NCI-H187 treated with DMSO at 0.1 percent for 48 hours (cell line): ENCODE measurements at regions not wholly inside any gene's neighbourhood (a gene's known extent, or its start where the extent isn't known, plus 50 kb on each side); places are given as distances from the start of the nearest gene placed in this dataset.
"Not testable (repeated sequence)": the region's sequence is repeated elsewhere in the genome, so short reads cannot be mapped to it uniquely, and the experiment has no call there.

ENCODE experiments used
- DNase-seq: peaks from one replicate; lab custom pipeline; 2025; lab: John Stamatoyannopoulos, UW

DNA sequence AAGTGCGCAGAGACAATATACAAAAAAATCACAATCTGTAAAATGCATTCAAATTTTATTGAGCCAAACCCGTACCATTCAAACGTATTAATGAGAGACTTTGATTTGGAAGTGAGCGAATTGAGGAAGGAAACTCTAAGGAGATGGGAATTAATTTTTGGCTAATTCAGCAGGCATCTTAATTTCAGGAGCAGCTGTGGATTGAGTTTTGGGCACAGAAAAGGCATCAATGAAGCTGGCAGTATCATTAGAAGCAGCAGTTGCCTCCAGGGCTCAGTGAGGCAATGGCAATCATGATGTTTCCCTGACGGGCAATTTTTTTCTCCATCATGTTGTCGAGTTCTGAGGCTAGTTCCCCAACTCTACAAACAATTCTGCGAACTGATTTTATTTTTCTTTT, 2041.6 kb downstream of the NCAM2 start:
- no peak for DNase-seq

DNA sequence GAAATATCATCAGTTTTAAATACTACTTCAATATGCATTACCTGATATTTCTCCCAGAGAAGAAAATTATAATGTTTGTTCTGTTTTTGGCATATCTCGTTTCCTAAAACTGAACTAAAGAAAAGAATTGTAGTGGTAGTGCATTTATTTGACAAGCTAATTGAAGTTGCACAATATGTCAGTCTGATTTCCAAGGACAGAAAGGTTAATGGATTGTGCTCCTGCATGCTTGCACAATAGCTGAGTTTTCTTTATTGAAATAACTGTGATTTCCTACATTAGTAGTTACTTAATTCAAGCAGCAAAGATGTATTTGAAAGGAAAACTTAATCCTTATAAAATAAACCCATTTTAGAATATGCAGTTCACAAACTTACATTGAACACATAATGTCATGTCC, 2047.7 kb downstream of the NCAM2 start:
- no peak for DNase-seq

DNA sequence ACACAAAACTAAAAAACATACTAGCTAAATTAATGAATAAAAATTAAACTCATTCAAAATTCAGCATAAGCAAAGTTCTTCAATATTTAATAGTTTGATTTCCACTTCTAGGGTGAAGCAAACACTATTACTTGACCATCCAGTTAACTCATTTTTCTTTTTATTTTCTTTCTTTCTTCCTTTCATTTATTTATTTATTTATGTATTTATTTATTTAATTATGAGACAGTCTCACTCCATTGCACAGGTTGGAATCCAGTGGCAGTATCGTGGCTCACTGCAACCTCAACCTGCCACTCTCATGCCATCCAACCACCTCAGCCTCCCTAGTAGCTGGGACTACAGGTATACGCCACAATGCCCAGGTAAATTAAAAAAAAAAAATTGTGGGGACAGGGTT, 2069.5 kb downstream of the NCAM2 start:
- DNase-seq = no peak

DNA sequence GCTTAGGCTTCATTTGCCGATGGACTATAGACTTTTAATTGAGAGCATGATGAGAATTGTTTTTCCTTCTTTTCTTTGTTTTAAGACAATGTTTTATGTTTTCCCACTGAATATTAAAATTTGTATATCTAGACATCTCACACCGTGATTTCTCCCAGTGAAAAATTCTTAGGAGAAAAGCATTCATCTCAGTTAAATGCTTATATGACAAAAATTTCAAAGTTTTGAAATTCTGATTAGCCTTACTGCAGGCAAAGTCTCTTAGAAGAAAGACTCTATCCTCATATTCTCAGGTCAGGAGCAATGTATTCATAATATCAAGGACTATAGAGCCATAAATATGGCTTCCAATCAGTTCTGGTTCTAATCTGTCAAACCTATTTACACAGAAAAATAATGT, 2085.0 kb downstream of the NCAM2 start:
- DNase-seq = no peak

DNA sequence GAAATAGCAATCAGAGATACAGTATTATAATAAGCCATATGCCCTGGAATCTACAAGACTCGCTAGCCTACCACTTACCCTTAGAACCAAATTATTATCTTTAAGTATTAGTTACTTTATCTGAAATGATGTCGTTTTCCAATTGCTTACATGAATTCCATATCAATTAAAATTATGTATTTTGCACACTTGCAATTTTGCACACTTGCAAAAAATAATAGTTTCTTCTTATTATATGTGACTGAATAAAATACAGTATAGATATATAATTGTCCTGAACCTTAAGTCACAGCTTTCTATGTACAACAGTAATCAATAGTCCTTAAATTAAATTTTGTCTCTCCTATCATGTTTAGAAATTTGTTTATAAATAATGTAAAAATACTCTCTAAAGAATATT, 2095.1 kb downstream of the NCAM2 start:
- no peak for DNase-seq

DNA sequence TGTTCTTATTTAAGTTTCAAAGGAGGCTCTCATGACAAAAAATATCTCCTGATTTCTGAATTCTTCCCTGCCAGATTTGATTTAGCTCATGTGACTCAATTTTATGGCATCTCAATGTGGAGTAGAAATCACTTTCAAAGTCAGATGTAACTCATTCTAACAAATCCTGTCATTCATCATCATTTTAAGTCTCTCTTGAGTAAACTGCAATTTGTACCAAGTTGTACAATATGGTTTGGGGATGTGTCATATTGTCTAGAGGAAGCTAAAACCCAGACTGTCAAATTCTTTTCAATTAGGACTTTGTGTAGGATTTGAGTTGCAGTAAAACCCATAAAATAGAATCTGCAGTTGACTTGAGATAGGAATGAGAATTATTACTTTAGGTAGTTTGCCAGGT, 2101.0 kb downstream of the NCAM2 start:
- DNase-seq = no peak

DNA sequence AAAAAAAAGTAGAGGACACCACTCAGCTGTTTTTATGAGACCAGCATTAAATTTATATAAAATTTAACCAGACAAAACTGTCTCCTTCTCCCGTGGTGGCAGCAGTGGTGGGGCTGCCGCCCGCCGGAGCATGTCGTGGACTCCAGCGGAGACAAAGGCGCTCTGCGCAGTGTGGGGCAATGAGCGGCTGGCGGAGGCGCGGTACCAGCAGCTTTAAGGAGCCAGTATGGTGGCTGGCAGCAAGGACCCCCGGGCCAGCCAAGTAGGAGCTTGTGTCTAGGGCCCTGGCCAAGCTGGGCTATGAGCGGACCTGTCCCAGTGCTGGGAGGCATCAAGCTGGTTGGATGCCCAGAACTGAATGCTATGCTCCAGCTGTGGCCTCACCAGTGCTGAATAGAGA, 2102.9 kb downstream of the NCAM2 start:
- no peak for DNase-seq

DNA sequence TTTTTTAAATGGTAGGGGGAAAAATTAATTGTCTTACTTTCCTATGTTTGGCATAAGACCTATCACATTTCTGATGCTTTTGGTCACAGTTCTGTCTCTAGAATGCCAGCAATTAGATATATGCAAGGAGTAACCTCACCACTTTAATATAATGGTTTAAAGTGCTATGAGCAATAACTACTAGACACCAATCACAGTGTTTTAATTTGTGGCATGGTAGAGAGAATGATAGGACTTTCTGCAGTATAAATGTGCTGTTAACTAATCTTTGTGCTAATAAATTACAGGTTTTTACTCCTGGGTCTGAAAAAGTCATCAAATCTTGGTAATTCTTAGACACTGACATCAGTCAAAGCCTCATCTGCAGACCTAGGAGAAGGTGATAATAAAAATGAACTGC, 2110.3 kb downstream of the NCAM2 start:
- DNase-seq = no peak

DNA sequence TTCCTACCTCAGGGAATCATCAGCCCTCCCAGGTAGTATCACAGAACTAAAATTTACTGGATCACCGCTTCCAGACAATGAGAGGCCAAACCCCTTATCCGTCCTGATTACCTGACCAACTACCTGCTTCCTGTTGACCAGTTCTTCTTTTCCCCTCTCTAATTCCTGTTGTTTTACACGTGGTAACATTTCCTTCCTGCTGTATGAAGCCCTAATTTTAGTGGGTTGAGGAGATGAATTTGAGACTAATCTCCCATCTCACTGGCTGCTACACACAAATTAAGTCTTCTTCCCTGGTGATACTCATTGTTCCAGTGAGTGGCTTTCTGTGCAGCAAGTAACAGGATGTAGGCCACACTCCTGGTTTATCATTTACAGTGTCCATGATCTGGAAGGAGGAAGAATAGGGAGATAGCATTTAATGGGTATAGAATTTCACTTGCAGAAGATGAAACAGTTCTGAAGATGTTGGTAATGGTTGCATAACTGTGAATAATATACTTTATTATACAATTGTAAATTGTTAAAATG, 2112.9 kb downstream of the NCAM2 start:
- DNase-seq = no peak

DNA sequence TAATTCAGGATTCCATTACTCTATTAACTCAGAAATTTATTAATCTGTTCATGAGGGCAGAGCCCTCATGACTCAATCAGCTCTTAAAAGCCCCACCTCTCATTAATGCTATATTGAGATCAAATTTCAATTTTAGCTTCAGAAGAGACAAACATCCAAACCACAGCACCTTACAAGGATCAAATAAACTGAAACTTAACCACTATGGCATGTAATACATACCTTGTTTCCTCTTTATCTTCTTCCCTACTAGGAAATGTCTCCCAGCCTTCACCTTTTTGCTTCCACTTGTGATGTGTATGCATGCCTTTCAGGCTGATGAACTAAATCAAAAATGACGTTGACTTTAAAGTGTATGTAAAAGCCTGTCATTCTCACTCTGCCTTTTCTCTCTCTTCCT, 2121.3 kb downstream of the NCAM2 start:
- DNase-seq = no peak

DNA sequence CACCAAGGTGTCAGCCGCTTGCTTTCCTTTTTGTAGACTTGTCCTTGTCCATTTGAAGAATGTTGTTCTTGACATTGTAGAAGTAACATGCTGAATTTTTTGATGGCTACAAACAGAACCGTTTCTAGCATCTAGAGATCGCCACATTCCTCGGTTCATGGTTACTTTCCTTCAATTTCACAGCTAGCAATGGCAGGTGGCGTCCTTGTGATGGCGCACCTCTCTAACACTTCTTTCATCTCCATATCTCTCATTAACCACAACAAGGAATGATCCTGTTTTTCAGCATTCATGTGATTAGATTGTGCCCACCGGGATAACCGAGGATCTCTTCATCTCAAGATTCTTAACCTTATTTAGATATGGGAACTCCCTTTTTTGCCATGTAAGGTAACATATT, 2129.8 kb downstream of the NCAM2 start:
- DNase-seq = no peak

DNA sequence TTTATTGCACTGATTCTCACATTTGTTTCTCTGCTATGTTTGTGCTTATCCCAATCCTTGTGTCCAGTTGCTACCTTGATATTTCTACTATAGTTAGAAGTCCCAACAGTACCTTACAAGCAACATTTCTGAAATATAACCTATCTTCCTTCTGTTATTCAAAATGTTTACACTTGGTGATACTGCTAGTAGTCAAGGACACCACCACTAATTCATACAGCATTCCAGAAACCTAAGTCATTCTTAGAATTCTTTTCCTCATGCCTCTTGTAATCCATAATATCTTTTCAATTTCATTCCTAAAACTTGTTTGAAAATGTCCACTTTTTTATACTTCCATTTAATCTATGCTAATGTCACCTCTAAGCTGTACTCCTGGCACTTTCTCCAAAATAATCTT, 2132.1 kb downstream of the NCAM2 start:
- no peak for DNase-seq

DNA sequence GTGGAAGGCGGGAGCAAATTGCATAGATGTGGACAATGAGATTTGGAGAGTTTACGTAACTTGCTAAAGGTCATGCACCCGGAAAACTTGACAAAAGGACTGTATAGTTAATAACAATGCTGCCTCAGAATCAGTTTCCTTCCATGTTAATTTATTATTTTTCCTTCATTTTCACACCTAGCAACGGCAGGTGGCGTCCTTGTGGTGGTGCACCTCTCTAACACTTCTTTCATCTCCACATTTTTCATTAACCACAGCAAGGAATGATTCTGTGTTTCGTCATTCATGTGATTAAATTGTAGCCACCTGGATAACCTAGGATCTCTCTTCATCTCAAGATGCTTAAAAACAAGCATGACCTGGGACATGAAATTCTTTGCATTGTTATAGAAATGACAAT, 2133.0 kb downstream of the NCAM2 start:
- DNase-seq = no peak

DNA sequence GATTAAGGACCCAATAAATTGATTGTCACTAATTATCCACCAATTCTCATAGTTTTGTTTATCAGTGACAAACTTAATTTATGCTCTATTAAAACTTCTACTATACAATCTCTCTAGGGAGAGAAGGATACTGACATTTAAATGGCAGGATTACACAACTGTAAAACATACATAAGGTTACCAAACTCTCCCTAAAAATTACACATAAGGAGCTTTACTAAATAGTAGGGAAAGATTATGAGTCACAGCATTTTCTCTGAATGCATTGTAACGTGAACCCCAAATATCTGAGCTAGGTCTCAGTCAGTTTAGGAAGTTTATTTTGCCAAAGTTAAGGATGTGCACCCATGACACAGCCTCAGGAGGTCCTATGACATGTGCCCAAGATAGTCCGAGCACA, 2140.6 kb downstream of the NCAM2 start:
- DNase-seq = no peak

DNA sequence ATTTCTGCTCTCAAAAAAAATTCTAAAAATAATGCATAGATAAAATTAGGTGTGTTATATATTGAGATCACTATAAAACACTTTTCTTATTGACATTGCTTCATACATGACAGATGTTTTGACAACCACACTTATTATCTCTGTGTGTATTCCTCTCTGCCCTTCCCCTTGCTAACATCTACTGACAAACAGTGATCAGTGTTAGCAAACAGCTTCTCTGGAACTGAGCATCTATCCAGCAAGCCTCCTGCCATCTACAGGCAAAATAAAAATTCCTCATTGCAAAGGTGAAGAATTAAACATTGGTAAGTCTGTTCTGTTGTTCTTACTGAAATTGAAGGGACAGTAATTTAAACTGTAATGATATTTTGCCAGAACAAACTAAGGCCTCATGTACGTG, 2153.9 kb downstream of the NCAM2 start:
- DNase-seq = no peak

DNA sequence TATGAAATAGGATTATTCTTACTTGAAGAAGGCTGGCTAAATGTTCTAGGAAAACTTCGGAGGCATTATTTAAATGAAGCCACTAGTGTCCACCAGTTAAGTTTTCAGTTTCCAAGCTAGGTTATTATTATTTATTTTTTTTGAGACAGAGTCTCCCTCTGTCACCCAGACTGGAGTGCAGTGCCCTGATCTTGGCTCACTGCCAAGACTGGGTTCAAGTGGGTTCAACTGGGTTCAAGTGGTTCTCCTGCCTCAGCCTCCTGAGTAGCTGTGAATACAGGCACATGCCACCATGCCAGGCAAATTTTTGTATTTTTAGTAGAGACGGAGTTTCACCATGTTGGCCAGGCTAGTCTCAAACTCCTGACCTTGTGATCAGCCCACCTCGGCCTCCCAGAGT, 2155.6 kb downstream of the NCAM2 start:
- not testable (repeated sequence) for DNase-seq

DNA sequence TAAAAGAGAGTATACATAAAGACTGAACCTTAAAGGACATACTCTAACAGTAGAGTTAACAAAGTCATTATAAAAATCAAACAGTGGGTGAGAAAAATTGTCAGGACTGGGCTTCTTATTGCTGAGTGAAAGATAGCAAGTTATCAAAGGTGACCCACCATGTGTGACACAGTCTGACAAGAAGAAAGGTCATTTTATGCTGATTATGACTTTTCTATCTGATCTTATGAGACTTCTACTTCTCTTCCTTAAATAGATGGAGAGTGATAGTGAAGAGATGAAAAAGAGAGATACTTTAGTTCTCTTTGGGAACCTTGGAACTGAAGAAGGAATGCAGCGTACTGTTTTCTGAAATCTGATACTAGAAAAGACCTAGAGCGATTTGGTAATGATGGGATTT, 2157.1 kb downstream of the NCAM2 start:
- DNase-seq = no peak

DNA sequence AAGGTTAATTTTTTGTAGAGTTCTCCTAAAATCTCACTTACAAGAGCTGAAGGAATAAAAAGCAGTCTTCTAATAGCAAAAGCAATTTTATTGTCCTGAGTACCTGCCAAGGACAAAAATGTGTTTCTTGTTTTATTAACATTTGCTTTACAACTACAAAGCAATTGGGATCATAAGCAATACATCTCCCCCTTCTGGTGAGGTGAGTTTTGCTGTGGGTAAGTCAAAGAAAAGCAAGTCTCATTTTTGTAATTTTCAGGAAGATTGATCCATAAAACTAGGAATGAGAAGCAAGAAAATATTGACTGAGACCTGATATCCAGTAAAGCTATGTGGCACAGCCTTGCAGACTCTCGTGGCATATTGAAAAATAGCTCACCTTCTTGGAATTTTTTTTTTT, 2162.7 kb downstream of the NCAM2 start:
- DNase-seq = no peak

DNA sequence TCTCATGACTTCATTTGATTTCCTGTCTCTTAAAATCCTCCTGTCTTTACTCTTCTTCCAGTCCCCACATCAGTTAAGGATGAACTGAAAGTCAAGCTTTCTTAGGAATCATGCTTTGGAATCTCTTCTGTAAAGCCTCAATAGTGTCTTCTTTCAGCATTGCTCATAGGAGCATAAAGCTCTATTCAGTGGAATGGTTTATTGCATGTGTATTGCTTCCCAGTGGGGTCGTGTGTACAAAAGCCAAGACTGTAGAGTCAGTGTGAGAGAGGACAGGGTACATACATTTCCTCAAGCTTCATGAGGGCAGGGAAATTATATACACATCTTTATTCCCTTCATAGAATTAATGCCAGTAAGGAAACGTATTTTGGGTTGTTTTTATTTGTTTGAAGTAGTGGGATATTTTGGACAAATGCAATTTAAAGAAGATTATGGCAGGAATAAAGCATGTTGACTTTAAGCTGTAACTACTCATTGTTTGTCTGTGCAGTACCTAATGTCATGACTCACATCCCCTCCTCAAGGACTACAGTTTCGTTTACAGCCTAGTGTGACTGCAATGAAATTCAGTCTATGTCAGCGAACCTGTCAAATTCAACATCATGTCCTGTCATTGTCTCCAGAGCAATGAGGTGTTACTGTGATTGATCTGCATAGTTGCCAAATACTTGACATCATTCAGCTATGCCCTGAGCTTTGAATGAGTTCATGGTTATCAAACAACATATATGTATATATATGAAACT, 2164.2 kb downstream of the NCAM2 start:
- no peak for DNase-seq
